Astrocyte of the cerebellum (primary cell): ENCODE measurements at regions not wholly inside any gene's neighbourhood (a gene's known extent, or its start where the extent isn't known, plus 50 kb on each side); places are given as distances from the start of the nearest gene placed in this dataset.

ENCODE experiments used
- DNase-seq: peaks from one replicate; pipeline ENCODE4 v3.0.0-alpha.2; 2011; ENCODE audit warnings: low read depth
- H3K4me3 ChIP-seq: 2 replicates; pipeline ENCODE4 v1.5.1; 2011; ENCODE audit warnings: mild to moderate bottlenecking, low read depth, low read length, moderate library complexity
- in situ Hi-C: cut with HindIII; loops from 2 replicates; pipeline ENCODE4 v1.10.0; 2017; ENCODE audit warnings: low sequenced_read_pairs
- TF ChIP-seq, protein P1 (sequence below): IDR thresholded peaks from 2 replicates; pipeline ENCODE4 v1.5.1; 2012; ENCODE audit warnings: low read length, low read depth, moderate library complexity, mild to moderate bottlenecking; ENCODE audit errors: missing control alignments

DNA sequence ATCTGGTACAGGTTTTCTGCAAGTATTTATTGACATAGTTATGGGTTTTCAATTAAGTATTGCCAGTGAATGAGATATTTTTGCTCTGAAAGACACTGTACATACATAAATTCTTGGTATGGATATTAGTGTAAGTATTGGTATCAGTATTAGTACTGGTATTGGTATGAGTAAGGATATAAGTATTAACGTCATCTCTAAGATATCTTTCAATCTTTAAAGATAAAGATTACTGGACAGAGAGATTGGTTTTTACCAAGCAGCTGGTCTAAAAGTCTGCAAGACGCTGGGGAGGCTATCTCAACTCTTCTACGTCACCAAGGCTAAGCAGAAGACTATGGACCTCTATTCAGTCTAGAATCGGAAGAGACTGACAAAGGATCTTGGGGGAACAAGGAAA, 234.5 kb downstream of the NXPE2 start:
- no peak overlapping the region for H3K4me3 ChIP-seq
- in situ Hi-C loops = no loop called here
- TF ChIP-seq, protein P1, sequence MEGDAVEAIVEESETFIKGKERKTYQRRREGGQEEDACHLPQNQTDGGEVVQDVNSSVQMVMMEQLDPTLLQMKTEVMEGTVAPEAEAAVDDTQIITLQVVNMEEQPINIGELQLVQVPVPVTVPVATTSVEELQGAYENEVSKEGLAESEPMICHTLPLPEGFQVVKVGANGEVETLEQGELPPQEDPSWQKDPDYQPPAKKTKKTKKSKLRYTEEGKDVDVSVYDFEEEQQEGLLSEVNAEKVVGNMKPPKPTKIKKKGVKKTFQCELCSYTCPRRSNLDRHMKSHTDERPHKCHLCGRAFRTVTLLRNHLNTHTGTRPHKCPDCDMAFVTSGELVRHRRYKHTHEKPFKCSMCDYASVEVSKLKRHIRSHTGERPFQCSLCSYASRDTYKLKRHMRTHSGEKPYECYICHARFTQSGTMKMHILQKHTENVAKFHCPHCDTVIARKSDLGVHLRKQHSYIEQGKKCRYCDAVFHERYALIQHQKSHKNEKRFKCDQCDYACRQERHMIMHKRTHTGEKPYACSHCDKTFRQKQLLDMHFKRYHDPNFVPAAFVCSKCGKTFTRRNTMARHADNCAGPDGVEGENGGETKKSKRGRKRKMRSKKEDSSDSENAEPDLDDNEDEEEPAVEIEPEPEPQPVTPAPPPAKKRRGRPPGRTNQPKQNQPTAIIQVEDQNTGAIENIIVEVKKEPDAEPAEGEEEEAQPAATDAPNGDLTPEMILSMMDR = no peak
- no peak for DNase-seq

- H3K4me3 ChIP-seq = no peak overlapping the region
- TF ChIP-seq, protein P1 = no peak
- in situ Hi-C loops = no loop called here
- DNase-seq = no peak
Observed at GRCh38 chr11:114914231-114915005, 236.1 kb downstream of the NXPE2 start.

DNA sequence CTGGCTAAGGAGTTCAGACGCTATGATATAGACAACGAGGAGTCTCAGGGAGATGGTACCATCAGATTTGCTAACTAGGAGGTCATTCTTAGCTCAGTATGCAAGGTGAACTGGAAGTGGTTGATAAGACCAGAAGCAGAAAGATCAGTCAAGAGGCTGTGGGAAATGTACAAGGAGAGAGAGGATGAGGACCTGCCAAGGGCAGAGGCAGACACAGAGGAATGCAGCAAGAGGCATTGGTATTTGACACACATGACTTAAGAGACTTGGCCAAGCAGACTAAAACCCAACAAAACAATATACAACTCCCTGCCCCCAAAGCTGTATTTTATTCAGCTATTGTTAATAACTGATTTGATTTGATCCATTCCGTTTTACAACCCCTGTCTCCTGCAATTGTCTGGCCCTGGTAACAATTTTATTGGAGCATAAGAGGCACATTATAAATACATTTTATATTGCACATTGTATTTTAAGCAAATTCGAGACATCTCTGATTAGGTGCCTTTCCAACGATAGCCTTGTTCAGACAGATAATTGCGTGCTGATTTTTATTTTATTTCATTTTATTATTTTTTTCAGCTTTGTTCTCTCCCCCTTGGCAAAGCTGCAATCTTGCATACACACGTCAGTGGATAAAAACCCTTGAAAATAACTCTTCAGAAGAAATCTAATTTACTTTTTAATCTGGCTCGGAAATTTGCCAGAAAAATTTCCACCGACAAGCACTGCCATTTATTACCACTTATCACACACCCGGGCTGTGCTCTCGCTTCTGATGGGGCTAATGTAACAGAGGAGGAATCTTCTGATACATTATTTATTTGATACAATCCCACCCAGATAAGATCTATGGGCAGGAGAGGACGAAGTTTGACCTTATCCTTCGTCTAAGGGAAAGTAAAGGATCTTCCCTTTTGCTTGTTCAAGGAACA, 237.8 kb downstream of the NXPE2 start:
- TF ChIP-seq, protein P1 = no peak
- H3K4me3 ChIP-seq = no peak overlapping the region
- in situ Hi-C loops = no loop called here
- no peak for DNase-seq

DNA sequence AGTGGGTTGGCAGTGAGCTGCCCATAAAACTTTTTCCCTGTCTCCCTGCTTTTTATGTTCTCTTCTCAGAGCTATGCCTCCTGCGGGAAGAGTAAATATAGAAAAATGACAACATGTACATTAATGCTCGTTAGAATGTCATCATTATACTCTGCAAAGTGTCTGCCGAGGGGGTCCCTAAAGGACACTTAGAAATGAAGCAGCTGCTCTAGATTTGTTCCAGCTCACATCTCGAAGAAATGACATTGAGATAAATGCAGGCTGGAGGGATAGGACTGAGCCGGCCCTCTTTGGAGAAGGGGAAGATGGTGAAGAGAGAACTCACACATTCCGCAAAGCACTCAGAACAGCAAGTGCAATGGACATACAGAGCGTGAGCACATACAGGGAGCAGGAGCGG, 240.0 kb downstream of the NXPE2 start:
- in situ Hi-C loops = no loop called here
- no peak for DNase-seq
- H3K4me3 ChIP-seq = no peak overlapping the region

DNA sequence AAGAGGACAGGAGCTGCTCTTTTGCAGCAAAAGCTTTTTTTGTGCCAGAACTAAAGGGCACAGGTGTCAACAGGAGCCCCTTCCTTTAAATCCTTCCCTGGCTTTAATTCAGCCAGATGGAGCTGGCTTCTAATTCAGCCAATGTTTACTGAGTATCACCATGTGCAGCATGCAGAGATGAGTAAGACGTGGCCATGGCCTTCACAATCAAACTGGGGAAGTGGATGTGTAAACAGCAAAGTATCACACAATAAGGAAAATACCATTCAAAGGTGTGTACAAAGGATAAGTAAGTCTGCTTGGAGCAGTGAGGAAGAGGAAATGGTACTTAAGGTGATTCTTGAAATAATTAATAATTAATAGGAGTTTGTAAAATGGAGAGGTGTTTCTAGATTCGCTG, 243.4 kb downstream of the NXPE2 start:
- in situ Hi-C loops = no loop called here
- H3K4me3 ChIP-seq = no peak overlapping the region
- TF ChIP-seq, protein P1 = no peak
- DNase-seq = no peak

More for the DNA sequence above, 240.0 kb downstream of the NXPE2 start:
- TF ChIP-seq, protein P1 = no peak

DNA sequence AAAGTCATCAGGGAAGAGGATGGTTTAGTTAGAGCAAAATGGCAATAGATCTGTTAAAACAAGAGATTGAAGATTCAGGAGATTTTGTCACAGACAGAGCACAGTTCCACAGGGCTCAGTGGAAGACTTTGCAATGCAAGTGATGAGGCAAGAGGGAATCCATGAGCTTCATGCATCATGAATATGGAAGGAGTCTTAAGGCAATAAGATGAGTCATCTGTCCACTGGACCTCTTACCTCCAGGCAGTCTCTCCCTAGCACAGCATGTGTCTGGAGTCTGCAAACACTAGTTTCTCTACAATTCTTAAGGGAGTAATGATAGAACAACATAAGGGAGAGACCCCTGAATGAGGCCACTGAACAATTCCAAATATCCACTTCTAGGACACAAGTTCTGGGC, 245.7 kb downstream of the NXPE2 start:
- in situ Hi-C loops = no loop called here
- no peak overlapping the region for H3K4me3 ChIP-seq
- DNase-seq = no peak
- TF ChIP-seq, protein P1 = no peak
